Colonic mucosa (tissue), 4 donors: ENCODE measurements at regions not wholly inside any gene's neighbourhood (a gene's known extent, or its start where the extent isn't known, plus 50 kb on each side); places are given as distances from the start of the nearest gene placed in this dataset.
A peak's percentile ranks its signal among the peaks of the same experiment; 100 is the strongest.

Source experiments
- DNase-seq: peaks from one replicate; pipeline ENCODE4 v3.0.0-alpha.2; 2020
- H3K27ac ChIP-seq: fragments of 200-600 bp; one replicate; pipeline ENCODE4 v1.8.0; 2021
- H3K27me3 ChIP-seq: fragments of 200-600 bp; one replicate; pipeline ENCODE4 v1.8.0; 2021
- H3K36me3 ChIP-seq: fragments of 200-600 bp; one replicate; pipeline ENCODE4 v1.8.0; 2021
- H3K4me1 ChIP-seq: fragments of 200-600 bp; one replicate; pipeline ENCODE4 v1.8.0; 2021; ENCODE audit warnings: mild to moderate bottlenecking
- H3K4me3 ChIP-seq: fragments of 200-600 bp; one replicate; pipeline ENCODE4 v1.8.0; 2021
- H3K9ac ChIP-seq, 2 donors: one replicate each; pipeline ENCODE4 v1.7.0; 2013; ENCODE audit warnings: control low read depth in 2 of 2, low read depth in 2 of 2, low read length in 2 of 2
- H3K9me3 ChIP-seq: fragments of 200-600 bp; one replicate; pipeline ENCODE4 v1.8.0; 2021
- CTCF ChIP-seq: fragments of 200-600 bp; IDR thresholded peaks from one replicate; pipeline ENCODE4 v1.8.0; 2022; ENCODE audit warnings: antibody characterized with exemption, mild to moderate bottlenecking
- intact Hi-C: fragments of 100-400 bp; cut with DNase I; formaldehyde crosslinking; loops from one replicate; pipeline ENCODE4 v1.14.1; 2022
- donor health status: healthy.
- donor health status: DM: no; HTN: no; CAD: no.
- donor health status: DM: no; HTN: no; CAD: no.

GRCh38 chr11:29125606-29126005 is 891.2 kb downstream of the KCNA4 start:
- intact Hi-C loops = no loop called here
- DNase-seq = no peak
- no peak for TF ChIP-seq CTCF

GRCh38 chr11:29124470-29124869 is 892.4 kb downstream of the KCNA4 start:
- no peaks in the 10 kb centered on the region for H3K36me3 ChIP-seq
- TF ChIP-seq CTCF = no peak
- H3K27ac ChIP-seq = no peak overlapping the region
- H3K4me1 ChIP-seq = no peaks in the 10 kb centered on the region
- H3K27me3 ChIP-seq = no peaks in the 10 kb centered on the region
- intact Hi-C loops = no loop called here
- no peak overlapping the region for H3K9ac ChIP-seq
- no peaks in the 10 kb centered on the region for H3K9me3 ChIP-seq
- H3K4me3 ChIP-seq = no peak overlapping the region
- no peak for DNase-seq

More at GRCh38 chr11:29125606-29126005, 891.2 kb downstream of the KCNA4 start:
- Histone ChIP-seq H3K4me3 (no peak overlapping the region), H3K9ac (no peak overlapping the region), H3K4me1 (no peaks in the 10 kb centered on the region), H3K27me3 (no peaks in the 10 kb centered on the region), H3K36me3 (no peaks in the 10 kb centered on the region), H3K27ac (no peak overlapping the region), H3K9me3 (no peaks in the 10 kb centered on the region)

GRCh38 chr11:29119707-29120618 is 896.9 kb downstream of the KCNA4 start:
- no peak for TF ChIP-seq CTCF
- intact Hi-C loops = no loop called here
- Histone ChIP-seq H3K9ac (no peak overlapping the region), H3K27me3 (no peaks in the 10 kb centered on the region), H3K27ac (peak overlapping the region; percentile 43), H3K4me1 (no peaks in the 10 kb centered on the region), H3K4me3 (no peak overlapping the region), H3K9me3 (no peaks in the 10 kb centered on the region), H3K36me3 (no peaks in the 10 kb centered on the region)
- DNase-seq = no peak

- Histone ChIP-seq H3K27me3 (no peaks in the 10 kb centered on the region), H3K4me3 (no peak overlapping the region), H3K4me1 (no peaks in the 10 kb centered on the region), H3K36me3 (no peaks in the 10 kb centered on the region), H3K9ac (no peak overlapping the region), H3K27ac (peak overlapping the region; percentile 43), H3K9me3 (no peaks in the 10 kb centered on the region)
- no peak for DNase-seq
- intact Hi-C loops = no loop called here
- TF ChIP-seq CTCF = no peak
Measured at GRCh38 chr11:29119116-29119515, 897.7 kb downstream of the KCNA4 start.

- Histone ChIP-seq H3K4me1 (no peaks in the 10 kb centered on the region), H3K27ac (no peak overlapping the region), H3K27me3 (no peaks in the 10 kb centered on the region), H3K9me3 (no peaks in the 10 kb centered on the region), H3K9ac (no peak overlapping the region), H3K36me3 (no peaks in the 10 kb centered on the region), H3K4me3 (no peak overlapping the region)
- intact Hi-C loops = no loop called here
- no peak for DNase-seq
- no peak for TF ChIP-seq CTCF
Measured at GRCh38 chr11:29100967-29101366, 915.9 kb downstream of the KCNA4 start.
